ENCODE measurements at regions not wholly inside any gene's neighbourhood (a gene's known extent, or its start where the extent isn't known, plus 50 kb on each side); places are given as distances from the start of the nearest gene placed in this dataset.
A peak's percentile ranks its signal among the peaks of the same experiment; 100 is the strongest.

- H3K36me3 ChIP-seq (ENCODE audit: control insufficient read depth in 2 of 3, insufficient read depth in 3 of 3, low read length in 3 of 3): no peaks in the 10 kb centered on the region
- no peaks in the 10 kb centered on the region for H3K4me1 ChIP-seq (ENCODE audit: control insufficient read depth in 2 of 3, insufficient read depth in 2 of 3, low read depth in 1 of 3, low read length in 3 of 3)
- DNase-seq (no peak), FAIRE-seq (no peak)
- H3K9ac ChIP-seq (ENCODE audit: low read length in 3 of 3): no peak overlapping the region
- intact Hi-C loops (cut with DNase I): no loop called here
- no peaks in the 10 kb centered on the region for H3K27me3 ChIP-seq (ENCODE audit: control insufficient read depth, insufficient read depth, low read length)
- no peak for TF ChIP-seq CTCF (IDR thresholded peaks at IDR 0.05; ENCODE audit: borderline replicate concordance, extremely low read depth, insufficient read depth)
- no peak overlapping the region for H3K27ac ChIP-seq (ENCODE audit: low read depth in 2 of 2, low read length in 2 of 2)
- no peak overlapping the region for H3K4me3 ChIP-seq (ENCODE audit: low read length in 3 of 3)
- H3K9me3 ChIP-seq (ENCODE audit: control insufficient read depth in 2 of 3, insufficient read depth in 1 of 3, low read length in 3 of 3): no peaks in the 10 kb centered on the region
Observed at GRCh38 chr1:56025942-56026341, 553.4 kb downstream of the PLPP3 start.

- H3K4me1 ChIP-seq (ENCODE audit: control insufficient read depth in 2 of 3, insufficient read depth in 2 of 3, low read depth in 1 of 3, low read length in 3 of 3): no peaks in the 10 kb centered on the region
- no peak overlapping the region for H3K27ac ChIP-seq (ENCODE audit: low read depth in 2 of 2, low read length in 2 of 2)
- DNase-seq (no peak), FAIRE-seq (no peak)
- no peaks in the 10 kb centered on the region for H3K36me3 ChIP-seq (ENCODE audit: control insufficient read depth in 2 of 3, insufficient read depth in 3 of 3, low read length in 3 of 3)
- intact Hi-C loops (cut with DNase I): no loop called here
- H3K4me3 ChIP-seq (ENCODE audit: low read length in 3 of 3): no peak overlapping the region
- no peaks in the 10 kb centered on the region for H3K9me3 ChIP-seq (ENCODE audit: control insufficient read depth in 2 of 3, insufficient read depth in 1 of 3, low read length in 3 of 3)
- H3K9ac ChIP-seq (ENCODE audit: low read length in 3 of 3): no peak overlapping the region
- no peak for TF ChIP-seq CTCF (IDR thresholded peaks at IDR 0.05; ENCODE audit: borderline replicate concordance, extremely low read depth, insufficient read depth)
- no peaks in the 10 kb centered on the region for H3K27me3 ChIP-seq (ENCODE audit: control insufficient read depth, insufficient read depth, low read length)
Observed at GRCh38 chr1:56024155-56024554, 555.2 kb downstream of the PLPP3 start.

- Histone ChIP-seq H3K27ac (ENCODE audit: low read depth in 2 of 2, low read length in 2 of 2) (no peak overlapping the region), H3K9me3 (ENCODE audit: control insufficient read depth in 2 of 3, insufficient read depth in 1 of 3, low read length in 3 of 3) (no peaks in the 10 kb centered on the region), H3K27me3 (ENCODE audit: control insufficient read depth, insufficient read depth, low read length) (no peaks in the 10 kb centered on the region), H3K36me3 (ENCODE audit: control insufficient read depth in 2 of 3, insufficient read depth in 3 of 3, low read length in 3 of 3) (no peaks in the 10 kb centered on the region), H3K4me1 (ENCODE audit: control insufficient read depth in 2 of 3, insufficient read depth in 2 of 3, low read depth in 1 of 3, low read length in 3 of 3) (no peaks in the 10 kb centered on the region), H3K4me3 (ENCODE audit: low read length in 3 of 3) (no peak overlapping the region), H3K9ac (ENCODE audit: low read length in 3 of 3) (no peak overlapping the region)
- no peak for TF ChIP-seq CTCF (IDR thresholded peaks at IDR 0.05; ENCODE audit: borderline replicate concordance, extremely low read depth, insufficient read depth)
- DNase-seq (no peak), FAIRE-seq (no peak)
- intact Hi-C loops (cut with DNase I): no loop called here
Observed at GRCh38 chr1:56019922-56020321, 559.4 kb downstream of the PLPP3 start.

GRCh38 chr1:56019472-56019871 is 559.9 kb downstream of the PLPP3 start:
- no peak overlapping the region for H3K9ac ChIP-seq (ENCODE audit: low read length in 3 of 3)
- no peak overlapping the region for H3K27ac ChIP-seq (ENCODE audit: low read depth in 2 of 2, low read length in 2 of 2)
- no peaks in the 10 kb centered on the region for H3K36me3 ChIP-seq (ENCODE audit: control insufficient read depth in 2 of 3, insufficient read depth in 3 of 3, low read length in 3 of 3)
- no peaks in the 10 kb centered on the region for H3K4me1 ChIP-seq (ENCODE audit: control insufficient read depth in 2 of 3, insufficient read depth in 2 of 3, low read depth in 1 of 3, low read length in 3 of 3)
- no peak for TF ChIP-seq CTCF (IDR thresholded peaks at IDR 0.05; ENCODE audit: borderline replicate concordance, extremely low read depth, insufficient read depth)
- no peak overlapping the region for H3K4me3 ChIP-seq (ENCODE audit: low read length in 3 of 3)
- H3K27me3 ChIP-seq (ENCODE audit: control insufficient read depth, insufficient read depth, low read length): no peaks in the 10 kb centered on the region
- no peak for DNase-seq
- H3K9me3 ChIP-seq (ENCODE audit: control insufficient read depth in 2 of 3, insufficient read depth in 1 of 3, low read length in 3 of 3): no peaks in the 10 kb centered on the region
- intact Hi-C loops (cut with DNase I): no loop called here
- FAIRE-seq: peak; percentile 29

Data from kidney (tissue), 13 donors.